Coronary artery (tissue), 2 donors: ENCODE measurements at regions not wholly inside any gene's neighbourhood (a gene's known extent, or its start where the extent isn't known, plus 50 kb on each side); places are given as distances from the start of the nearest gene placed in this dataset.

ENCODE experiments used
- DNase-seq: peaks from one replicate; pipeline ENCODE4 v3.0.0-alpha.2; 2017; ENCODE audit warnings: low spot score
- H3K27ac ChIP-seq, 2 donors: fragments of 200-600 bp; sonication (generic); one replicate each; pipeline ENCODE4 v1.5.1; 2016 to 2019
- H3K4me3 ChIP-seq: fragments of 200-600 bp; sonication (generic); 2 replicates; pipeline ENCODE4 v1.5.1; 2016; ENCODE audit warnings: mild to moderate bottlenecking, moderate library complexity
- TF ChIP-seq, protein P1 (sequence below): fragments of 200-600 bp; sonication (generic); IDR thresholded peaks from one replicate; pipeline ENCODE4 v1.5.1; 2019; ENCODE audit warnings: antibody characterized with exemption

DNA sequence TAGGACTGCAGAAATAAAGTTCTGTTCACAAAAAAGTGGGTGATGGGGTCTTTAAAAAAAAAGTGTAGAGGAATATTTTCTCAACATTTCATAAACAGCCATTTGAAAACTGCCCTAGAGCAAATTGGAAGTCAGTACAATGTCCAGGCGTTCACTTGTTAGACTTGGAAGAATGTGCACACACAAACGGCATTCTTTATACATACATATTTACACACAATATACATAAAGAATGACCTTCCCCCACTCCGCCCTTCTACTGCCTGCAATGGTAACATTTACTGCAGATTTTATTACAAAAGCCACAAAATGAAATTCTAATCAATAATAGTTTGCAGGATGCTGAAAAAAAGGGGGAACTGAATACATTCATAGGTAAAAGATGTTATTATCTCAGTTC, 103.4 kb upstream of the TOX3 start:
- TF ChIP-seq, protein P1, sequence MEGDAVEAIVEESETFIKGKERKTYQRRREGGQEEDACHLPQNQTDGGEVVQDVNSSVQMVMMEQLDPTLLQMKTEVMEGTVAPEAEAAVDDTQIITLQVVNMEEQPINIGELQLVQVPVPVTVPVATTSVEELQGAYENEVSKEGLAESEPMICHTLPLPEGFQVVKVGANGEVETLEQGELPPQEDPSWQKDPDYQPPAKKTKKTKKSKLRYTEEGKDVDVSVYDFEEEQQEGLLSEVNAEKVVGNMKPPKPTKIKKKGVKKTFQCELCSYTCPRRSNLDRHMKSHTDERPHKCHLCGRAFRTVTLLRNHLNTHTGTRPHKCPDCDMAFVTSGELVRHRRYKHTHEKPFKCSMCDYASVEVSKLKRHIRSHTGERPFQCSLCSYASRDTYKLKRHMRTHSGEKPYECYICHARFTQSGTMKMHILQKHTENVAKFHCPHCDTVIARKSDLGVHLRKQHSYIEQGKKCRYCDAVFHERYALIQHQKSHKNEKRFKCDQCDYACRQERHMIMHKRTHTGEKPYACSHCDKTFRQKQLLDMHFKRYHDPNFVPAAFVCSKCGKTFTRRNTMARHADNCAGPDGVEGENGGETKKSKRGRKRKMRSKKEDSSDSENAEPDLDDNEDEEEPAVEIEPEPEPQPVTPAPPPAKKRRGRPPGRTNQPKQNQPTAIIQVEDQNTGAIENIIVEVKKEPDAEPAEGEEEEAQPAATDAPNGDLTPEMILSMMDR: no peak
- DNase-seq: no peak
- Histone ChIP-seq H3K4me3 (no peak overlapping the region), H3K27ac (no peak overlapping the region)

DNA sequence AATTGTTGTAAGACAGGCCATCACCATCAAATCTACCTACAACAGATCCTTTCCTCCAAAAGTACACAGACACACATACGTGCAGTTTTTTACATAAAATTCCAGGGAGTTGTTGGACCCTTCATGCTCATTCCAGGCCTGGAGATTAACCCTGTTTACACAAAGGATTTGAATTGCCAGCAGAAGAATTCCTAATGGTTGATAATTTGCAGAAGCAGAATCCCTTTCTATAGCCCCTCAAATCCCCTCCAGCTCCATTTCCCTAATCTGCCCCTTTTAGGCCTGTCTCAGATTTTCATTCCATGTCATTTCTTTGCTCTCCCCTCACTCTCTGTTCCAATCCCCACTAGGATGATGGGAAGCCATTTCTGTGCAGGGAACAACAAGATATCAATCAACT, 102.9 kb upstream of the TOX3 start:
- TF ChIP-seq, protein P1: no peak
- DNase-seq: no peak
- Histone ChIP-seq H3K4me3 (no peak overlapping the region), H3K27ac (no peak overlapping the region)

DNA sequence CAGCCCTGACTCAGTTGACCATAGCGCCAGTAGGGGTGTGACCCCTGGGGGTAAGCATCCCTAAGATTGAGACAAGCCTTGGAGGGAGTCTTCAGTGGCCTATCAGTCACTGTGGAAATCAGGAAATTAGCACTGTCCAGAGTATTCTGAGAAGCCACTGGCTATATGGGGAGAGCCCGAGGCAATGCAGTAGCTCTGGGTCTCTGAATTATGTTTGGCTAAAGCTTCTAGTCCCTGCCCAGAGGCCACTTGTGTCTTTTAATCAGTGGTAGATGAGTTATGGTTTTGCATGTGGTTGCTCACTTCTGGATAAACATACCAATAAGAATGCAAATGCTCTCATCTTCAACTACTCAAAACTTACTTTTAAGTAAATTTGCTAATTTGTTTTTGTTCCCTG, 100.6 kb upstream of the TOX3 start:
- TF ChIP-seq, protein P1: no peak
- no peak for DNase-seq
- no peak overlapping the region for H3K27ac ChIP-seq
- no peak overlapping the region for H3K4me3 ChIP-seq

DNA sequence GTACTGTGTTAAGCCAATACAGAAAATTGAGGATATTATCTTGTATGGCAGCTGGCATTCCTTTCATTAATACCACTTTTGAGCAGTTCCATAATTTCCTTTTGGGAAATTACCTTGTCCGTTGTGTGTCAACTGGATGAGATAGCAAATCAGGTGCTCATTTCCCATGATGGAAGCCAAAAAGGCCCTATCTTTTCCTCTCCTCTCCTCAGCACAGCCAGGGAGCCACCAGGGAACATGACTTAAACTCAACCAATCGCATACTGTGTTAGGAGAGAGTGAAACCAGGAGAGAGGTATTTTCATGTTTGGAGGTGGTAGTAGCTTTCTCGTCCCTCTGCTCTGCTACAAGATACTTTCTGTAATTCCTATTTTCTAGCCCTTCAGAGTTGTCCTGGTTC, 96.1 kb upstream of the TOX3 start:
- no peak overlapping the region for H3K4me3 ChIP-seq
- no peak for DNase-seq
- TF ChIP-seq, protein P1: no peak
- H3K27ac ChIP-seq: no peak overlapping the region

DNA sequence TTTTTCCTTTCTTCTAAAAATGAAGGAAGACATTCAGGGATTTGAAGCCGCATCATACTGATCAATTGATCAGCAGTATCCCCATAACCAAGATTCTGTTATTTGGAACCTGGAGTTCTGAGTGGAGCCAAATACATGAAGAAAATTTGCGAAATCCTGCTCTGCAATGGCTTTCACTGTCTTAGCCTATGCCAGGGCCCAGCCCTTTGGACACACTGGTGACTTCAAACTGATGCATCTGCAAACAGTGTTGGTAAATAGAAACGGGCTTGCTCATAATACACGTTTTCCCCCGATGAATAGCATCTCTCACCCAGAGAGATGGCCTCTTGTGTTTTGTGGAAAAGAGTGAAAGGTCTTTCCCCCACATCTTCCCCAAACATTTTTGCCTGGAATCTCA, 87.6 kb upstream of the TOX3 start:
- Histone ChIP-seq H3K4me3 (no peak overlapping the region), H3K27ac (no peak overlapping the region)
- DNase-seq: no peak
- TF ChIP-seq, protein P1: no peak

DNA sequence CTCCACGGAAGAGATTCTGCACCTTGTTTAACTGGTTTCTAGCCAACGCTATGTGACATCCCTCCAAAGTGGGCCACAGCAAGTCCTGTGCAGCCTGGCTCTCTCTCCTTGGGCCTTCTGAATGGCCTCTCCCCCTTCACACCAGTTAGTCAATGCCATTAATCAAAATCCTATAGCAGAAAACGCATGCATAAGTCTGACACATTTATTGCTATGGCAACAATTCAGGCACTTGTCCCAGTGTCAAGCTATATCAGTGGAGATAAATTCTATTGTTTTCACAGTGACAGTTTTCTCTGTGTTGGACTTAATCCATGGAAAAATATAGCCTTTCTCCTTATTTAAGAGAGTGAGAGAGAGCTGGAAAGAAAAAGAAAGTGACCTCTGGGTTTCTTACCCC, 87.2 kb upstream of the TOX3 start:
- DNase-seq: no peak
- TF ChIP-seq, protein P1: no peak
- no peak overlapping the region for H3K4me3 ChIP-seq

DNA sequence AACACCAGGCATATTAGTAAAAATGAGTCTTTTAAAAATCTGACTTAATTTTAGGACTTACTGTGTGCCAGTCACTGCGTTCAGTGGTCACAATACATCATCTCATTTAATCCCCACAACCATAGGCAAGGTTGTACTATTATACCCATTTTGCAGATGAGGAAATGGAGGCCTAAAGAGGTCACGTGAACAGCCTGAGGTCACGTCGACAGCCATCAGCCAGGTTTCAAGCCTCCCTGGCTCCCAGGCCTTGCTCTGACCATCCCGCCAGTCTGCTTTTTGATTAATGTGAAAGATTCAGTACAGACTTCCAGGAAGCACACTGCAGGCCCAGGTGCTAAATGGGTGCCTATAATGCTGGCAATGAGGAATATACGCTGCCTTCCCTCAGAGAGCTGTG, 86.3 kb upstream of the TOX3 start:
- no peak for DNase-seq
- TF ChIP-seq, protein P1: no peak
- Histone ChIP-seq H3K27ac (no peak overlapping the region), H3K4me3 (no peak overlapping the region)

More for the DNA sequence above, 87.2 kb upstream of the TOX3 start:
- no peak overlapping the region for H3K27ac ChIP-seq
